Caco-2 (cell line): ENCODE measurements at regions not wholly inside any gene's neighbourhood (a gene's known extent, or its start where the extent isn't known, plus 50 kb on each side); places are given as distances from the start of the nearest gene placed in this dataset.

ENCODE experiments used
- BruUV-seq: library from RNA; stranded (reverse); fragments of 400-500 nt; replicated peaks from 2 replicates; lab custom pipeline; 2021; lab: Mats Ljungman, UMichigan
- CTCF ChIA-PET: fragments of 300-600 bp; sonication (Branson Sonifier 250); formaldehyde crosslinking; loops from one replicate; lab custom pipeline; 2022; ENCODE audit warnings: antibody characterized with exemption; lab: Charles Lee
- POLR2A ChIA-PET: fragments of 300-600 bp; sonication (Branson Sonifier 250); formaldehyde crosslinking; loops from one replicate; lab custom pipeline; 2022; ENCODE audit warnings: antibody characterized with exemption; lab: Charles Lee
- DNase-seq, 2 experiments: peaks; one replicate each; pipeline versions ENCODE4 v3.0.0 to v3.0.0-alpha.2; 2020 to 2022
- H3K27me3 ChIP-seq: replicated peaks from 2 replicates; pipeline ENCODE4 v1.6.0; 2011; ENCODE audit warnings: low read length; ENCODE audit not compliant: control insufficient read depth, insufficient read depth
- H3K36me3 ChIP-seq: 2 replicates; pipeline ENCODE4 v1.5.1; 2011; ENCODE audit warnings: low read length; ENCODE audit not compliant: control insufficient read depth, insufficient read depth
- H3K4me1 ChIP-seq: fragments of 250-450 bp; sonication (Bioruptor Pico); 2 replicates; pipeline ENCODE4 v1.5.1; 2020; ENCODE audit warnings: mild to moderate bottlenecking
- H3K4me3 ChIP-seq: 2 replicates; pipeline ENCODE4 v1.5.1; 2011; ENCODE audit warnings: low read depth, mild to moderate bottlenecking, control low read depth, low read length
- H3K9me3 ChIP-seq: fragments of 250-450 bp; sonication (Bioruptor Pico); 2 replicates; pipeline ENCODE4 v1.5.1; 2020; ENCODE audit warnings: mild to moderate bottlenecking, moderate library complexity
- H3K27ac Mint-ChIP-seq: one replicate; pipeline ENCODE4 v1.8.0; 2022; ENCODE audit warnings: mixed read lengths; ENCODE audit not compliant: unreplicated experiment
- H3K27me3 Mint-ChIP-seq: one replicate; pipeline ENCODE4 v1.8.0; 2022; ENCODE audit warnings: mixed read lengths; ENCODE audit not compliant: insufficient read depth, unreplicated experiment
- H3K36me3 Mint-ChIP-seq: one replicate; pipeline ENCODE4 v1.8.0; 2022; ENCODE audit warnings: mild to moderate bottlenecking, mixed read lengths; ENCODE audit not compliant: insufficient read depth, unreplicated experiment
- H3K4me1 Mint-ChIP-seq: one replicate; pipeline ENCODE4 v1.8.0; 2022; ENCODE audit warnings: low read depth, mixed read lengths; ENCODE audit not compliant: unreplicated experiment
- H3K4me3 Mint-ChIP-seq: one replicate; pipeline ENCODE4 v1.8.0; 2022; ENCODE audit warnings: mild to moderate bottlenecking, moderate library complexity, mixed read lengths; ENCODE audit not compliant: unreplicated experiment
- H3K9me3 Mint-ChIP-seq: one replicate; pipeline ENCODE4 v1.8.0; 2022; ENCODE audit warnings: mixed read lengths; ENCODE audit not compliant: unreplicated experiment
- CTCF ChIP-seq, 2 experiments: fragments of 200-600 bp in 1 of 2; IDR thresholded peaks; 1 replicate in 1 of 2; 2 replicates in 1 of 2; pipeline versions ENCODE4 v1.5.1 to v1.8.0; 2011 to 2022; ENCODE audit warnings: antibody characterized with exemption in 1 of 2, control low read depth in 1 of 2, inconsistent platforms in 1 of 2, low read depth in 1 of 2, low read length in 1 of 2, mild to moderate bottlenecking in 1 of 2, moderate library complexity in 1 of 2; ENCODE audit not compliant: insufficient read depth in 1 of 2, severe bottlenecking in 1 of 2, unreplicated experiment in 1 of 2
- intact Hi-C: fragments of 100-400 bp; cut with micrococcal nuclease; formaldehyde crosslinking; loops from one replicate; pipeline ENCODE4 v1.10.0; 2022; ENCODE audit not compliant: unreplicated experiment

GRCh38 chr12:30427555-30427954 lies 268.1 kb downstream of the IPO8 start:
- ChIA-PET POLR2A (no interaction called here), CTCF (no interaction called here)
- Mint-ChIP-seq H3K27me3 (peaks cover 4% of the 10 kb centered on the region), H3K4me1 (no peaks in the 10 kb centered on the region), H3K9me3 (peaks cover 26% of the 10 kb centered on the region), H3K36me3 (no peaks in the 10 kb centered on the region), H3K4me3 (no peak overlapping the region), H3K27ac (no peak overlapping the region)
- DNase-seq: no peak
- Histone ChIP-seq H3K27me3 (no peaks in the 10 kb centered on the region), H3K4me1 (no peaks in the 10 kb centered on the region), H3K36me3 (no peaks in the 10 kb centered on the region), H3K9me3 (peaks cover 10% of the 10 kb centered on the region), H3K4me3 (no peak overlapping the region)
- intact Hi-C loops: no loop called here
- BruUV-seq: no TSS peak
- no peak for TF ChIP-seq CTCF (IDR thresholded peaks at IDR 0.05; ENCODE audit: insufficient read depth in 1 of 2, low read depth in 1 of 2, low read length in 1 of 2, severe bottlenecking in 1 of 2, unreplicated experiment in 1 of 2)

- no peak overlapping the region for H3K4me3 ChIP-seq
- H3K9me3 Mint-ChIP-seq: peaks cover 24% of the 10 kb centered on the region
- CTCF ChIA-PET: no interaction called here
- no peak overlapping the region for H3K27ac Mint-ChIP-seq
- POLR2A ChIA-PET: no interaction called here
- no peaks in the 10 kb centered on the region for H3K36me3 Mint-ChIP-seq
- no peaks in the 10 kb centered on the region for H3K27me3 ChIP-seq
- no peaks in the 10 kb centered on the region for H3K4me1 ChIP-seq
- no TSS peak for BruUV-seq
- H3K36me3 ChIP-seq: no peaks in the 10 kb centered on the region
- intact Hi-C loops: no loop called here
- no peaks in the 10 kb centered on the region for H3K4me1 Mint-ChIP-seq
- TF ChIP-seq CTCF (IDR thresholded peaks at IDR 0.05; ENCODE audit: insufficient read depth in 1 of 2, low read depth in 1 of 2, low read length in 1 of 2, severe bottlenecking in 1 of 2, unreplicated experiment in 1 of 2): no peak
- H3K27me3 Mint-ChIP-seq: peaks cover 4% of the 10 kb centered on the region
- no peak overlapping the region for H3K4me3 Mint-ChIP-seq
- H3K9me3 ChIP-seq: peaks cover 10% of the 10 kb centered on the region
- no peak for DNase-seq
Observed at GRCh38 chr12:30425445-30425844, 270.2 kb downstream of the IPO8 start.

- TF ChIP-seq CTCF (IDR thresholded peaks at IDR 0.05; ENCODE audit: insufficient read depth in 1 of 2, low read depth in 1 of 2, low read length in 1 of 2, severe bottlenecking in 1 of 2, unreplicated experiment in 1 of 2): no peak
- Mint-ChIP-seq H3K36me3 (no peaks in the 10 kb centered on the region), H3K27ac (no peak overlapping the region), H3K4me1 (no peaks in the 10 kb centered on the region), H3K27me3 (no peaks in the 10 kb centered on the region), H3K4me3 (no peak overlapping the region), H3K9me3 (peaks cover 17% of the 10 kb centered on the region)
- intact Hi-C loops: no loop called here
- no peaks in the 10 kb centered on the region for H3K36me3 ChIP-seq
- H3K27me3 ChIP-seq: no peaks in the 10 kb centered on the region
- peaks cover 10% of the 10 kb centered on the region for H3K9me3 ChIP-seq
- ChIA-PET POLR2A (no interaction called here), CTCF (no interaction called here)
- no peak overlapping the region for H3K4me3 ChIP-seq
- H3K4me1 ChIP-seq: no peaks in the 10 kb centered on the region
- BruUV-seq: no TSS peak
- no peak for DNase-seq
Observed at GRCh38 chr12:30423330-30423729, 272.3 kb downstream of the IPO8 start.
